Heart left ventricle (tissue), 16 donors: ENCODE measurements at regions not wholly inside any gene's neighbourhood (a gene's known extent, or its start where the extent isn't known, plus 50 kb on each side); places are given as distances from the start of the nearest gene placed in this dataset.
"Not testable (repeated sequence)": the region's sequence is repeated elsewhere in the genome, so short reads cannot be mapped to it uniquely, and the experiment has no call there.

Source experiments
- ATAC-seq, 4 donors: fragments of 200-7000 bp; cut with Tn5 transposase; one replicate each; pipeline ENCODE4 v1.9.1; 2020 to 2022; ENCODE audit warnings: moderate library complexity in 4 of 4, mild to moderate bottlenecking in 3 of 4, moderate number of reproducible peaks in 1 of 4
- DNase-seq, 5 donors: peaks; one replicate each; pipeline ENCODE4 v3.0.0-alpha.2; 2020
- H3K27ac ChIP-seq, 12 donors: fragments of 200-600 bp; sonication (generic) in 4 of 12; one replicate each; pipeline versions ENCODE4 v1.5.0 to v1.8.0; 2016 to 2022; ENCODE audit warnings: mild to moderate bottlenecking in 2 of 12
- H3K27me3 ChIP-seq, 9 donors: fragments of 200-600 bp; sonication (generic) in 2 of 9; one replicate each; pipeline versions ENCODE4 v1.5.1 to v1.8.0; 2016 to 2022; ENCODE audit warnings: mild to moderate bottlenecking in 3 of 9
- H3K36me3 ChIP-seq, 9 donors: fragments of 200-600 bp; sonication (generic) in 2 of 9; one replicate each; pipeline versions ENCODE4 v1.5.0 to v1.8.0; 2018 to 2022; ENCODE audit warnings: mild to moderate bottlenecking in 2 of 9
- H3K4me1 ChIP-seq, 12 donors: fragments of 200-600 bp; sonication (generic) in 4 of 12; one replicate each; pipeline versions ENCODE4 v1.5.0 to v1.8.0; 2016 to 2022; ENCODE audit warnings: mild to moderate bottlenecking in 3 of 12
- H3K4me3 ChIP-seq, 12 donors: fragments of 200-600 bp; sonication (generic) in 4 of 12; one replicate each; pipeline versions ENCODE4 v1.5.0 to v1.8.0; 2017 to 2022; ENCODE audit warnings: mild to moderate bottlenecking in 9 of 12, moderate library complexity in 4 of 12
- H3K9me3 ChIP-seq, 12 donors: fragments of 200-600 bp; sonication (generic) in 4 of 12; one replicate each; pipeline versions ENCODE4 v1.5.0 to v1.8.0; 2016 to 2022; ENCODE audit warnings: mild to moderate bottlenecking in 1 of 12
- CTCF ChIP-seq, 12 donors: fragments of 200-600 bp; sonication (generic) in 4 of 12; IDR thresholded peaks; one replicate each; pipeline versions ENCODE4 v1.5.0 to v1.8.0; 2018 to 2022; ENCODE audit warnings: antibody characterized with exemption in 12 of 12, mild to moderate bottlenecking in 5 of 12
- POLR2A ChIP-seq, 2 donors: fragments of 450-650 bp; IDR thresholded peaks; one replicate each; pipeline ENCODE4 v1.6.1; 2017; ENCODE audit warnings: antibody characterized with exemption in 2 of 2, mild to moderate bottlenecking in 2 of 2, moderate library complexity in 2 of 2
- WGBS, 4 donors: extraction: QIAGEN DNeasy Blood & Tissue Kit in 2 of 4; methylation state at CpG; one replicate each; pipeline versions ENCODE4 v1.1.5 to v1.1.7; 2013 to 2018; 5-methylcytosine and 5-hydroxymethylcytosine counted together
- intact Hi-C, 10 donors: fragments of 100-400 bp; cut with DNase I; formaldehyde crosslinking; loops; one replicate each; pipeline versions ENCODE4 v1.11.1 to v1.14.2; 2022
- donor health status: ischemic (EF 13 %, LVEDD 7.1; RV severe dilation, severe dysfunction).
- donor health status: healthy with polysubstance abuse.
- donor health status: DM: no; HTN: yes; CAD: no.
- donor health status: DM: no; HTN: no; CAD: no.
- donor health status: ischemic (EF 25% LVEDD 6.9; RV normal size, moderate dysfunction).
- donor health status: ischemic (EF 25% LVEDD 5.7; RV mildly dilated, moderate dysfunction).
- donor health status: healthy.
- donor health status: DM: yes; HTN: yes; CAD: no.
- donor health status: ischemic (EF 35%, LVEDD 5.7; RV mildly dilated, moderate dysfunction).
- donor health status: nonischemic (EF 11% LVEDD 7.7; RV severe dilation, severe dysfunction).
- donor health status: DM: yes; HTN: yes; CAD: no.
- donor health status: PGD.
- donor health status: ischemic (EF 29% LVEDD 5.4; RV normal size, mild dysfunction).
- donor health status: nonischemic (EF 23%, LVEDD 6.1; RV moderate dilation, normal function).

- WGBS, 4 donors: 20 to 29% (median 26%) methylated on average over 2 of the region's 2 CpGs
- intact Hi-C loops: no loop called here
- TF ChIP-seq POLR2A (IDR thresholded peaks at IDR 0.05) (no peak), CTCF (IDR thresholded peaks at IDR 0.05) (no peak)
- Histone ChIP-seq H3K27ac (no peak overlapping the region), H3K36me3 (no peaks in the 10 kb centered on the region), H3K4me3 (no peak overlapping the region), H3K4me1 (no peaks in the 10 kb centered on the region), H3K9me3 (no peaks in the 10 kb centered on the region), H3K27me3 (no peaks in the 10 kb centered on the region)
- ATAC-seq (no peak), DNase-seq (no peak)
Observed at GRCh38 chr17:27038676-27039075, 255.2 kb upstream of the WSB1 start.

GRCh38 chr17:27045039-27045438 lies 248.9 kb upstream of the WSB1 start:
- H3K36me3 ChIP-seq, intact Hi-C loops, H3K27me3 ChIP-seq, H3K4me3 ChIP-seq, DNase-seq, H3K9me3 ChIP-seq, ATAC-seq, H3K27ac ChIP-seq, H3K4me1 ChIP-seq: not testable (repeated sequence)
- 69 to 81% (median 79%) methylated on average over 11 to 12 of the region's 12 CpGs for WGBS, 4 donors

GRCh38 chr17:27049104-27049784 lies 244.7 kb upstream of the WSB1 start:
- TF ChIP-seq CTCF (IDR thresholded peaks at IDR 0.05): no peak
- TF ChIP-seq POLR2A (IDR thresholded peaks at IDR 0.05): no peak
- H3K9me3 ChIP-seq: peaks cover 0 to 6% (median 0%) of the 10 kb centered on the region in 12 donors
- H3K27ac ChIP-seq: no peak overlapping the region
- ATAC-seq (no peak), DNase-seq (no peak)
- WGBS, 4 donors: 48 to 60% (median 52%) methylated on average over 2 to 3 of the region's 3 CpGs
- H3K4me3 ChIP-seq: no peak overlapping the region
- intact Hi-C loops: no loop called here
- H3K36me3 ChIP-seq: no peaks in the 10 kb centered on the region
- no peaks in the 10 kb centered on the region for H3K4me1 ChIP-seq
- H3K27me3 ChIP-seq: peaks cover 0 to 8% (median 0%) of the 10 kb centered on the region in 9 donors

GRCh38 chr17:27065588-27065987 lies 228.3 kb upstream of the WSB1 start:
- Histone ChIP-seq H3K27me3 (peaks cover 0 to 20% (median 0%) of the 10 kb centered on the region in 9 donors), H3K9me3 (peaks cover 0 to 7% (median 0%) of the 10 kb centered on the region in 12 donors), H3K36me3 (no peaks in the 10 kb centered on the region), H3K27ac (no peak overlapping the region), H3K4me3 (no peak overlapping the region), H3K4me1 (no peaks in the 10 kb centered on the region)
- DNase-seq: no peak
- intact Hi-C loops: no loop called here
- WGBS, 4 donors: 59 to 67% (median 63%) methylated on average over 4 of the region's 4 CpGs
- TF ChIP-seq CTCF (IDR thresholded peaks at IDR 0.05) (no peak), POLR2A (IDR thresholded peaks at IDR 0.05) (no peak)
- ATAC-seq: no peak

- DNase-seq (no peak), ATAC-seq (no peak)
- Histone ChIP-seq H3K4me3 (no peak overlapping the region), H3K27ac (no peak overlapping the region), H3K9me3 (peaks cover 0 to 7% (median 0%) of the 10 kb centered on the region in 12 donors), H3K27me3 (peaks cover 0 to 20% (median 0%) of the 10 kb centered on the region in 9 donors), H3K36me3 (no peaks in the 10 kb centered on the region), H3K4me1 (no peaks in the 10 kb centered on the region)
- TF ChIP-seq POLR2A (IDR thresholded peaks at IDR 0.05) (no peak), CTCF (IDR thresholded peaks at IDR 0.05) (no peak)
- intact Hi-C loops: no loop called here
- 22 to 59% (median 34%) methylated on average over 2 of the region's 2 CpGs for WGBS, 4 donors
Observed at GRCh38 chr17:27066315-27066714, 227.6 kb upstream of the WSB1 start.
